NCI-H345 treated with DMSO at 0.1 percent for 48 hours (cell line): ENCODE measurements at regions not wholly inside any gene's neighbourhood (a gene's known extent, or its start where the extent isn't known, plus 50 kb on each side); places are given as distances from the start of the nearest gene placed in this dataset.

ENCODE experiments used
- DNase-seq: peaks from one replicate; lab custom pipeline; 2025; ENCODE audit not compliant: unreplicated experiment; lab: John Stamatoyannopoulos, UW

DNA sequence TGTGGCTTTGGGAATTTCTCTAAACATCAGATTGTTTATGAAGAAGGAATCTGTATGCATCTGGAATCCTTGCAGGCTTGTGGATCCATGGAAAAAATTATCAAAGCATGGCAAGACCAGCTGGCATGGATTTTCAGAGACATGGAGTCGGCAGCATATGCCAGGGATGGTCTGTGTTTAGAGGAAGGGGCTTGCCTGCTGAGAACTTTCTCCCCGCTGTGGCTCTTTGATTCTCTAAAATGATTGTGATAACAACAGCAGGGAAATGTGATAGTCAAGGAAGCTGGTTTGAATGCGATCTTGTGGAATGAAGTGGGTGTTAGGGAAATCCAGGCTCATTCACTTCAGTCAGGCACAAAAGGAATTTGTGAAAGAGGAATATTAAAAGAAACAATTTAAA lies 245.7 kb upstream of the THRB start:
- no peak for DNase-seq

- no peak for DNase-seq
Observed at GRCh38 chr3:24741506-24741905, 246.9 kb upstream of the THRB start.

DNA sequence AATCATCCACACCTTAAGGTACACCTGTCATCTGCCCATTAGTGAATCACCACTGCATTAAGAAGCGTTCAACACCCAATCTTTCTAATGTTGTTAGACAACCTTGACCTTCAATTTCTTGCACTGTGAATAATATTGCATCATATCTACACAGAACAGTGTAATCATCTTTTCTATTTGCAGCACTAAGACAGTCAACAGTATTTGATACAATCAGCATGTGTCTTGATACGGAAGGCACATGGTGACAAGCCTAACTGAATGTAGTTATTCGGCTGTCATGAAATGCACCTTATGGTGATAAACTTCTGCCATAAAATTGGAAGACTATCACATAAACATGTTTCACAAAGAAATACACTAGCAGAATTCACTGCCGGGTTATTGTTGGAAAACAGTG lies 253.9 kb upstream of the THRB start:
- no peak for DNase-seq

DNA sequence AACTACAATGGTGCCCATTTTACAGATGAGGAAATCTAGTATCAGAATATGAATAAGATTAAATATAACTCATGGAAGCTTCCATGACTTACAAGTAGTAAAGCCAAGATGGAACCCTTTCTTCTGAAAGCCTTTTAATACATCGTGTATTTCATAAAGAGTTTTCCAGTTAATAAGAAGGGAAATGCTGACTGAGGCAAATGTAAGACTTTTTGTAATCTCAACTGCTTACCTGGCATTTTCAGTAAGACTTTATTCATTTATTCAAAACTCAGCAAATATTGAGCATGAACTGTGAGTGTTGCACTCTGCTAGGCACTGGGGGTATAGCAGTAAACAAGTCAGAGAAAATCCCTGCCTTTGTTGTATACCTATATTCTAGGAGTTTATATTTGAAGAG lies 256.4 kb upstream of the THRB start:
- DNase-seq, result no peak

GRCh38 chr3:24756101-24756888 lies 261.6 kb upstream of the THRB start:
- DNase-seq, result no peak

- no peak for DNase-seq
Observed at GRCh38 chr3:24763393-24763792, 268.7 kb upstream of the THRB start.

DNA sequence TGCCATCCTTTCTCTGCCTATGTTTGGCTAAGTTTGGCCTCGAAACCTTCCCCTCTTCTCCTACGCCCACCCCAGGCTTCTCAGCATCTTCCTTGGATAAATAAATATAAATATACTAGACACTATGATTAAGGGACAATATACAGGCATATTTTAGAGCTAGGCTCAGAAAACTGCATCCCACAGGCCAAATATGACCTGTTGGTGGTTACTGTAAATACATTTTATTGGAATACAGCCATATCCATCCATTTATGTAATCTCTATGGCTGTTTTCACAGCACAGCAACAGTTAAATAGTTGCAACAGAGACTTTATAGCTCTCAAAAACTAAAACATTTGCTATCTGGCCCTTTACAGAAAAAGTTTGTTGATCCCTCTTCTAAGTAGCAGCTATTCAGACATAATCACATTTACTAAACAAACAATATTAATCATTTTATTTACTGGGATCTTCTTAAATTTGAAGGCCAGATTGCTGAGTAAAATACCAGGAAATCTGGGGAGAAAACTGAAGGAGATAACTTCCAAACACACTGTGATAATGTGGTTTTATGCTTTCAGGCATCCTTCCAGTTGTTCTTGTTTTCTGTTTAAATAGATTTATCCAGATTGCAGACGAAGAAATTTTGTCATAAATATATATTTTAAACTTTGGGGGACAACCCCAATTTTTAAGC lies 269.7 kb upstream of the THRB start:
- DNase-seq, result no peak

GRCh38 chr3:24765399-24765798 lies 270.7 kb upstream of the THRB start:
- DNase-seq, result no peak

DNA sequence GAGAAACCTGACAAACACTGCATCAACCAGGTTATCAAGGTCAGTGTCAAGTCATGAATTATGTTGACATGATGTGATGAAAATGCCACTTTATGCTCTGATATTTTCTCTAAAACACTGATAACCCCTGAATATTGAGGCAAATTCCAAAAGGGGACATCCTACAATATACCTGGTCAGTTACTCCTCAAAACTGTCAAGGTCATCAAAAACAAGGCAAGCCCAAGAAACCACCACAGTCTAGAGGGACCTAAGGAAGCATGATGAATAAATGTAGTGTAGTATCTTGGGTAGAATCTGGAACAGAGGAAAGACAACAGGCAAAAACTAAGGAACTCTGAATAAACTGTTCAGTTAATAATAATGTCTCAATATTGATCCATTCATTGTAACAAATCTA lies 275.3 kb upstream of the THRB start:
- no peak for DNase-seq

DNA sequence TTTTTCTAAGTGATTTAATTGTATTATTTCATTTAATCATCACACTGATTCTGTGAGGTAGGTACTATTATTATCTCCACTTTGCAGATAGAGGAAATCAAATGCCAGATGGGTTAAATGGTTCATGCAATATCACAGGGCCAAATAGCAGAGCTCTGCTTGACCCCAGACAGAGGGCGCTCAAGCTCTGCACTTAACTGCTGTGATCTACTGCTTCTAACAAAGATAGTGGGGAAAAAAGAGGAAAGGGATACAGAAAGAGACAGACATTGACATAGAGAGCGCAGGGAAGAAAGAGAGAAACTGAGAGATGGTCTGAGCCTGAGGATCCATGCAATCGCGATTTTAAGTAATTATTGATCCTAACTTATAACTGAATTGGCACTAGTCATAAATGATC lies 279.1 kb upstream of the THRB start:
- no peak for DNase-seq

DNA sequence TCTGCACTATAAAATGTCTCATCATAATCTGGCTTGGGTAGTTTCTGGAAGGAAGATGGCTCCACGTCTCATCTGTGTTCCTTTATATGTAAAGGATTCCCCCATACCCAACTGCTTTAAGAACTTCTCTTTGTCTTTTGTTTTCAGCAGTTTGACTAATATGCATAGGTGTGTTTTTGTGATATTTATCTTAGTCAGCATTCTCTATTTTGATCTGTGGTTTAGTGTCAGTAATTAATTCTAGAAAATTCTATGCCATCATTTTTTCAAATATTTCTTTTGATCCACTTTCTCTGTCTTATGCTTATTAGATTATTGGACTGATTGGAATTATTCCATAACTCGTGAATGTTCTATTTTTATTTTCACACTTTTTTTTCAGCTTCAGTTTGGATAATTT lies 286.3 kb upstream of the THRB start:
- no peak for DNase-seq

DNA sequence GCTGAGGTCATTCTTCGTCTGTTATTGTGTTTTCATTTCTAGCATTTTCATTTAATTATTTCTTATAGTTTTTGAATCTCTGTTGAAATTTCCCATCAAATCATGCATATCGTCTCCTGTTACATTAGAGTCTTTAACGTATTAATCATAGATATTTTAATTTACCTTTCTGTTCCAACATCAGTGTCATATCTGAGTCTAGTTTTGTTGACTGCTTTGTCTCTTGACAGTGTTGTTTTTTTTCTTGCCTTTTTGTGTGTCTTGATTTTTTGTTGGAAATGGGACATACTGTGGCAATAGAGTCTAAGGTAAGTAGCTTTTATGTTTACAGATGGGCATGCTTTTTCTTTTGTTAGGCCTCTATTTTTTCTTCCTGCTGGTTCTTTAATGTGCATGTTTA lies 286.8 kb upstream of the THRB start:
- DNase-seq, result no peak

- no peak for DNase-seq
Observed at GRCh38 chr3:24793896-24794295, 299.2 kb upstream of the THRB start.

DNA sequence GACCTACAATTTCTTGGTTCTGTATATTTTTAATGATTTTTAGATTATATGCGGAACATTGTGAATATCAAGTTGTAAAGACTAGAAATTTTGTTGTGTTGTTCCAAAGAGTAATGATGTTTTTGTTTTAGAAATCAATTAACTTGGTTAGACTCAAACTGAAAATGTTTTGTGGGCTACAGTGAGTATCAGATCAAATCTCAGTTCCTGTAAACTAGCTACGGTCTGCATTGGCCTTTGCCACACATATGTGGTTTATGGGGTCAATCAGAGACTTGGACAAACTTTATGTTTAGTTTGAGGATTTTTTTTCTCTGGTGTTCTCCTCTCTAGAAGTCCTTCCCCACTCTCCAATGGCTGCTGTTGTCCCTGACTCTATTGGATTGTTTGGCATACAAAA lies 308.0 kb upstream of the THRB start:
- no peak for DNase-seq

DNA sequence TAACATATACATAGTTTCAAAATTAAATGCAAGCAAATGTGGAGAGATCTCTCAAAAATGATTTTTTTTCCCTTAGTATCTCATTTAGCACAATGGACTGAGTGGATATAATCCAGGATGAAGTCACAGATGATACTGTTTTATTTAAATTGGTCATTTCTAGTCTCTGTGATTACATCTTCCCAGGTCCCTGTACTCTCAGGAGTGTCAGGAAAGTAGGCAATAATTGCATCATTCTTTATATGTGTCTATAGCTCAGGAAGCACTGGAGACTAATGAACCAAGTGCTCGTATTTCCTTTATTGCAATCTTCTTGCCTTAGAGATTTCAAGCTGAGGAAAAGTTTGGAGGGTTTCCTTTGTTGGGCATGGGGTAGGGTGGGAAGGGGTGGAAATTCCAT lies 309.4 kb upstream of the THRB start:
- DNase-seq, result no peak

GRCh38 chr3:24810881-24811280 lies 316.2 kb upstream of the THRB start:
- no peak for DNase-seq

DNA sequence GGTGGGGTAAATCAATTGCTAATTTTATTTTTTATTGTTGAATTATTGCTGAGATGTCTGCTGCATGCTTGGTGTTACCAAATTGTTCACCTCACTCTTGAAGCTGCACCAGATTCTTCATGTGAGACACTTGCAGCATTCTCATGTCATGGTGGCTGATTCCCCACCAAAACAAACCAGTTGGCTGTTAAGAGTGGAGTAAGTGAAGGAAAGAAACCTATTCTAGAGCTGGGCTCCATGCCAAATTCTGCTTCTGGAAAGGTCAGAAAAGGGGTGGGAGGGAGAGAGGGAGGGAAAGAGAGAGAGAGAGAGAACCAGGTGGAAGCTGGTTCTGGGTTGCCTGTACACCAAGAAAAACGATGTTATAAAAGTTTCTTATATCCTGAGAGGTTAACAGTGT lies 317.5 kb upstream of the THRB start:
- DNase-seq, result no peak

DNA sequence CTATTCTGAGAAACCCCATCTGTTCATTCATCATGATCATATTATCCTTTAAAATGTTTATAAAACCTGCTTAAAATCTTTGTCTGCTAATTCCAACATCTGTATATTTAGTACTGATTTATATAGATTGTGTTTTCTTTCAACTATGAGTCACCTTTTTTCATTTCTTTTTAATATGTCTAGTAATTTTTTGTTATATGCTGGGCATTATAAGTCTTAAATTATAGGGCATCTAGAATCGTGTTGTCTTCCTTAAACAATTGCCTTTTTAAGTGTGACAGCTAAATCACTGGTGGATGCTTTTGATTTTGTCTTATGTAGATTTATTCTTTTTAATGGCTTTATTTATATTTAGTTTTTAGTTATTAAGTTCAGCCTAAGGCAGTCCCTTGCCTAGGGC lies 323.4 kb upstream of the THRB start:
- no peak for DNase-seq

DNA sequence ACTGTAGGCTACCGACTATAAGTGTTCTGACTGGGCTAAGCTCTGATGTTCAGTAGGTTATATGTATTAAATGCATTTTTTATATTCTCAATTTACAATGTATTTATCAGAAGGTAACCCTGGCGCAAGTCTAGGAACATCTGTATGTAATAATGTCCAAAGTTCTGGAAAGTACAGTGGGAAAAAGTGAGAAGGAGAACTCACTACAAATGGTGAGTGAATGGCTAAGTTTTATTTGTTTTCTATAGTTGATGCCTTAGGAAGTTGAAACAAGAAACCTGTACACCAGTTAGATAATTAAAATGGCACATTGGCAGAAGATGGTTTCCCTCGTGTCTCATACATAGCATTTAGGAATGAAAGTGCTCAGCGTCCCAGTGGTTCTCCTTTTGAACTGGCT lies 333.4 kb upstream of the THRB start:
- no peak for DNase-seq

GRCh38 chr3:24828551-24828950 lies 333.9 kb upstream of the THRB start:
- DNase-seq, result no peak

DNA sequence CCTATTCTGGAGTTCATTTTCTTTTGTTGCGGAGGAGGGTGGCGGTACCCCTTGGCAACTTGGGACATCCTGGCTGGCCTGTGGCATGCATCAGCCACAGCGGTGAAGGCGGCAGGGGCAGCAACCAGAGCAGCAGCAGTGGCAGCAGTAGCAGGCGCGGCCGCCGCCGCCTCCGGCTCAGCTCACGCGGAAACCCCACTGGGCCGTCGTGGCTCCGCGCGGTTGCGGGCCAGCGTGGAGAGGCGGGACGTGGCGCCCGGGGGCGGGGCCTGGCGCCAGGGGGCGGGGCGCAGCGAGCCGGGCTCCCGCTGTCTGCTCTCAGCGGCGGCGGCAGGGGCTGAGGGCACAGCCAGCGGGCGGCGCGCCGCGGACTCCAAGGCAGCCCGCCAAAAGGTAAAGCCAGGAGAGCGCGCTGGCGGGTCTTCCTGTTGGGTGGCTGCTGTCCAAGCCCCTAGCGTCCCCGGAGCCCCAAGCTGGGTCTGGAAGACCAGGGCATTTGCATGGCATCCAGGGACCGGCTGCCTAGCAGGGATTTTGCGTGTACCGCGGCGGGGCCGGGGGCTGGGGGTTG lies 334.4 kb upstream of the THRB start:
- no peak for DNase-seq

DNA sequence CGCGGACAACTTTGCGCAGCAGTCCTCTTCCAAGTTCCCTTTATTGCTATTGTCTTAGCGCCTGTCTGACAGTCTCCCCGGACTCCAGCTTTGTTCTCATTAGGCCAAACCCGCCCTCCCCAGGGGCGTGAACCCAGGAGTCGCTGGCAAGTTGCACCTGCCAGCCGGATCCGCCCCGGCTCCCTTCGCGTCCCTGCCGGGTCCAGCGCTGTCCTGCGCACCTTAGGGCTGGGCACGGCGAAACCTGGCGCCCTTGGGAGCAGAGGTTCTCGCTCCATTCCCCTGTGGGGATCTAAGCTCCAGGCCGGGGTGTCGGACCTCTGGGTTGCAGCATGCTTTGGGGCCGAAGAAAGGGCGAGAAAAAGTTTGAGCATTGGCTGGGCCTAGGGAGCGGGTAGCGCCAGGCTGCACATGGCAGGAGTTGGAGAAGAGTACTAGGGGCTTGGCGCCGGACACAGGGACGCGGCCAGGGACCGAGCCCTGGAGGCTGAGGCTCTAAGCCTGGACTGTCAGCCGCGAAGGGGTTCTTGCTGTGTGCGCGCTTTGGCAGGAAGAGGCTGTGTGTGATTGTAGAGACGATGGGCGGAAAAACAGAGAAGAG lies 335.1 kb upstream of the THRB start:
- no peak for DNase-seq
